Hypothalamus (tissue), 51 donors: ENCODE measurements at regions not wholly inside any gene's neighbourhood (a gene's known extent, or its start where the extent isn't known, plus 50 kb on each side); places are given as distances from the start of the nearest gene placed in this dataset.
A peak's percentile ranks its signal among the peaks of the same experiment; 100 is the strongest.
"Not testable (repeated sequence)": the region's sequence is repeated elsewhere in the genome, so short reads cannot be mapped to it uniquely, and the experiment has no call there.

Source experiments
- DNase-seq, 51 donors: peaks; one replicate each; lab custom pipeline; 2025; lab: John Stamatoyannopoulos, UW

- no peak for DNase-seq
These were observed 901.4 kb upstream of the API5 start for GRCh38 chr11:42410251-42410955.

GRCh38 chr11:42412590-42412989 is 899.2 kb upstream of the API5 start:
- DNase-seq = peak in 1 of 51 donors; percentile 1

DNA sequence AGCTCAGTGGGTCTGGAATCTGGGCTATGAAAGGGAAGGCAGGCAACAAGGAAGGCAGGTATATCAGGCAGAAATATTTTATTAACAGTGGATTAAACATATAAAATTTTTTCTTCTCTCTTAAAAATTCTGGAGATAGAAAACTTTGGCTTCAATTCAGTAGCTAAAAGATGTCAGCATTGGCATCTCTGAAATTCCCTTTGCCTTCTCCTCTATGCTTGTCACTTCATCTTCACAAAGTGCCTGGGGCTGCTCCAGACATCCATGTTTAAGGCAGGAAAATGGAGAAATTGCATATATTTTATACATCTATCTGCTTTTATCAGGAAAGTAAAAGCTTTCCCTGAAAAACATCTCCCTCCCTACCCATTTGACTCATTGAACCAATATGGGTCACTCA is 894.1 kb upstream of the API5 start:
- DNase-seq = no peak

GRCh38 chr11:42422090-42422489 is 889.7 kb upstream of the API5 start:
- no peak for DNase-seq

DNA sequence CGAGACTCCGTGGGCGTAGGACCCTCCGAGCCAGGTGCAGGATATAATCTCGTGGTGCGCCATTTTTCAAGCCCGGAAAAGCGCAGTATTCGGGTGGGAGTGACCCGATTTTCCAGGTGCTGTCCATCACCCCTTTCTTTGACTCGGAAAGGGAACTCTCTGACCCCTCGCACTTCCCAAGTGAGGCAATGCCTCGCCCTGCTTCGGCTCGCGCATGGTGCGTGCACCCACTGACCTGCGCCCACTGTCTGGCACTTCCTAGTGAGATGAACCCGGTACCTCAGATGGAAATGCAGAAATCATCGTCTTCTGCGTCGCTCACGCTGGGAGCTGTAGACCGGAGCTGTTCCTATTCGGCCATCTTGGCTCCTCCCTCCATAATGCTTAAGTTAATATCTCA is 876.9 kb upstream of the API5 start:
- DNase-seq = not testable (repeated sequence)

DNA sequence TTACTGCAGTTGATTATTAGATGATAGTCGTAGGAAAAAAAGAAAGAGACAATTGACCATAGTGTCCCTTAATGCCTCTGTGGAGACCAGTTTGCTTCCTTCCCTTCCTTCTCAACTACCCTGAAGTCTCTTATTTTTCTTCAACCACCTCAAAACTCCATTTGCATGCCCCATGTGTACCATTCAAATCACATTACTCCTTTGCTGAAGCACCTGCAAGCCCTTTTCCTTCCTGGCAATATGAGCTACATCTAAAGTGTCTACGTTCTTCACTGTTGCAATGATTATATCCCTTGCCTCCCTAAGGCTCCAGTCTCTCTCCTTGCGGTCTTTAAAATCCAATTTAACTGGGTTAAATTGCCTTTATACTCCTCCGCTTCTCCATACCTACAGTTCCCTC is 867.4 kb upstream of the API5 start:
- no peak for DNase-seq

DNA sequence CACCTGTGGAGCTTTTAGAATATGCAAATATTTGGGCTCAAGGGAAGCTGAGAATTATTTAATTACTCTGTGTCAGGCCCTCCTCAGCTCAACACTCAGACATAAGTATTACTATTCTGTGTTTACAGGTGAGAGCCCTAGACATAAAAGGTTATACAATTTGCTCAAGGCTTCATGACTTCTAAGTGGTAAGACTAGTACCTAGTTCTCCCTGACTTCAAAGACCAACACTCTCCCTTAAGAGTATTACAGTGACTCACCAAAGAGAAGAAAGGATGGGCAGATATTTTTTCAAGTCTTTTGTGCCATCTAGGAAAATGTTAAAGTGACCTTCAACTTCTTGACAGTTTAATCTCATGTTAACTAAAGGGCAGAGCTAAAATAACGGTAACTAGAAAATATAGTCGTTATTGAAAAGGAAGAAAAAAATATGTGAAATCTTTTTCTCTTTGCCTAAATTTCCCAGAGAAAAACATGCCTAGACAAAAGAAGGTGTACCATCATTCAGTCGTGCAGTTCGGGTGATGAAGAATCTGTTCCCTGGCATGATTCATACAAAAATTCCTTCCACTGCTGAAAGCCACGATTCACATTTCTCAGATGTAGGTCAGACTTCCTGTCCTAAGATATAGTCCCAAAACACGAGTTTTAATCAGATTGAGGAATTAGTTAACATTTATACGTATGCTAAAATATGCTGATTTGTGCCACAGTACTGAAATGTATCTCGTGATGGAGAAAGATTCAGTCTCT is 849.1 kb upstream of the API5 start:
- no peak for DNase-seq

DNA sequence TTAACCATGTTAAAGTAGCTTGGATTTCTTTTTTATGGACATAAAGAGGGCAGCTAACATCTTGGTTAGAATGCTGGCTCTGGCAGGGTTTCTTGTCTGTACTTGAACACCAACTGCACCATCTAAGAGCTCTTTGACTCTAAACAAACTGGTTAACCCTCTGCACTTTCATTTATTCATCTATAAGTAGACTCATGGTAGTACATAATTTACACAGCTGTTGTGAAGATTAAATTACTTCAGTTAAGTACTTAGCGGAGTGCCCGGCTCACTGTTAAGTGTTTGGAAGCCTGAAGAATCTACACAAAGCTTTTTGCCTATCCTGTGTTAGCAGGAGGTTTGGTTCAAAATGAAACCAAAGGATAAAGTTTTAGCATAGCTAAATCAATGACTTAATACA is 846.2 kb upstream of the API5 start:
- no peak for DNase-seq

DNA sequence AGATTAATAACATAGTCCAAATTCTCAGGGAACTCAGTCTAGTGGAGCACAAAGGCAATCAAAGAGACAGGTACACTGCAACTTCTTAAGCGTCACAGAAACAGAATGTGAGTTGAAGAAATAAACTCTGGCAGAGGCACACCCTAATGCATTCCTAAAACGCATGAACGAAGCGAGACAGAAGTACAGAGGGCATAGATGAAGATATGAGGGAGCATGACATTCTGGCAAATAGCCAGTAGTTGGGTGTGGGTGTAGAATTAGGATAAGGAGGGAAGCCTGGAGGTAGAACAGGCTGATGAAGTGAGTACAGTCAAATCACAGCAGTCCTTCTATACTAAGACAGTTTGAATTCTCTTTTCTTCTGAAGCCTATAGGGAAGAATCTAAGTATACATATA is 838.7 kb upstream of the API5 start:
- DNase-seq = no peak

- DNase-seq = no peak
These were observed 829.0 kb upstream of the API5 start for GRCh38 chr11:42482822-42483221.

GRCh38 chr11:42490506-42490905 is 821.3 kb upstream of the API5 start:
- DNase-seq = no peak

- DNase-seq = no peak
These were observed 817.3 kb upstream of the API5 start for GRCh38 chr11:42494459-42494858.

DNA sequence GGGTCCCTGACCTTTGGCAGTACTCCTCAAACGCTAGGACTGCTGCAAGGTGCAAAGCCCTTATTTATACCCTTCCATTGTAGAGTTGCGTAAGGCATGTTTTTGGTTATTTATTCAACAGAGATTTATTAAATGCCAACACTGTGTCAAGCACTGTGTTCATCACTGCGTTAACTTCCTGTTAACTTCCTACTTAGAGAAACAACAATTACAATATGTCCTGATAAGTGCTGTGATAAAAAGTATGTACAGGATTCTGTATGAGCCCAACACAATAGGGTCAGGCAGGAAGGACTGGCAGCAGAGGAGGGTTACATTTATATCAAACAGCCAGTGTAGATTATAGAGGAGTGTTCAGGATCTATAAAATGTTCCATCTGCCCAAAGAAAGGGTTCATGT is 812.8 kb upstream of the API5 start:
- no peak for DNase-seq

- no peak for DNase-seq
These were observed 809.6 kb upstream of the API5 start for GRCh38 chr11:42502151-42502550.

- DNase-seq = no peak
These were observed 789.8 kb upstream of the API5 start for GRCh38 chr11:42521994-42522393.

DNA sequence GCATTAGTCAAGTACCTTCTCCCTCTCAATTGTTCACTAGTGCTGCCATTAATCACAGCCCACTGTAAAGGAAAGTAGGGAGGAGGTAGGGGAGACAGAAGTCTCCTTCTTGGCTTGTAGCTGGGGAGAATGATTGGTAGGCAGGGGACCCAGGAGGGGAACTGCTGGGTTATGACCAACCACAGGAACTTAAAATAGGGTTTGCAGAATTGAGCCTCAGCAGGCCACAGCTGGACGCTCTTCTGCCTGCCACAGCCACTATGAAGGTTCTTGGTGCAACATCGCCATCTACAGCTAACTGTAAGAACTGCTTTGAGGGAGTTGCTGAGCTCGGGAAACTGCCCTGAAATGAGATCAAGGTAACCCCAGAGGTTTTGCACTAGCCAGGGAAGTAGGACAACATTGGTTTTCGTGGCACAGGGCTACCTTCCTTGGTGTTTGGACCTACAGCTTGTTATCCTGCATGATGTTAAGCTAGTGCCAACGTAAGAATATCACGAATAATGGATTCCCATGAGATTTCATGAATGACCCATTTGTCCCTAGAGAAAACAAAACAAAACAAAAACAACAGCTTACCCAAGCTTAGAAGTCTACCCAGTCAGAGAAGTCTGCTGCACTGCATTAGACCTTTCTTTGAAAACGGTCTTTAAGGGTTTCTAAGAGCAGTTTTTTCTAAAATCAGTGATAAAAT is 787.1 kb upstream of the API5 start:
- peak in 41 of 51 donors; percentile 2 to 78 (median 34) for DNase-seq

DNA sequence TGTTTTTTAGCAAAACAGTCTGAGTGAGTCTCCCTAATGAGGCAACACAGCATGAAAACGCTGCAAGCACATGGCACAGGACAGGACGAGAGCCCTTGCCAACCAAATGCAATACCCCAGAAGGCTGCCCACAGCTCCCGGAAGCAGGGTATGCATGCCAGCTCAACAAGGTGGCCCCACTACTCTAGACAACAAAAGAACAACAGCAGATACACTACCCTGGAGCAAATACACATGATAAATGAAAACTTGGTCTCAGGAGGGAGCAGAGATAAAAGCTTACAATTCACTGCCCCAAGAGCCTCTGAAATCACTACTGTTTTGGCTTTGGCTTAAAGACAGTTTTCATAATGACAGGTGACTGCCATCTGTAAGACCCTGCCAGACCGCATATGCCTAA is 785.4 kb upstream of the API5 start:
- peak in 4 of 51 donors; percentile 2 to 8 (median 4) for DNase-seq

GRCh38 chr11:42528471-42528870 is 783.3 kb upstream of the API5 start:
- no peak for DNase-seq

- DNase-seq = no peak
These were observed 782.9 kb upstream of the API5 start for GRCh38 chr11:42528911-42529310.

GRCh38 chr11:42536611-42537360 is 775.0 kb upstream of the API5 start:
- DNase-seq = no peak

DNA sequence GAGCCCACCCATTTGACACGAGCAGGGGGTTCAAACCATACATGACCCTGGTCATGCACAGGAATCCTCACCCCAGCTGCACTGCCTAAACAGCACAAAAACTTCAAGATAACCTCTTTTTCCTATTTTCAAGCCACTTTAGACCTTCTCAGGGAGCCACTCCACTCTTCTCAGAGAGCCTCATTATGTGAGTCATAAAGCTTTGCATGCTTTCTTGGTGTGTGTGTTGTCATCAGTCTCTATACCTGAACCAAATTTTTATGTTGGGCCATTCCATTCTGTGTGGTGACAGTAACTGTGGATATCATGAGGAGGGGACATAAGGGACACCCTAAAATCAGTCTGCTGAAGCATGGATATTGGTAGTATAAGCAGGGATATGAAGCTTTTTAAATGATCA is 769.5 kb upstream of the API5 start:
- no peak for DNase-seq
